ENCODE measurements at regions not wholly inside any gene's neighbourhood (a gene's known extent, or its start where the extent isn't known, plus 50 kb on each side); places are given as distances from the start of the nearest gene placed in this dataset.
A peak's percentile ranks its signal among the peaks of the same experiment; 100 is the strongest.

GRCh38 chr4:22897520-22898108, 204.9 kb downstream of the GBA3 start:
- TF ChIP-seq POLR2A (IDR thresholded peaks at IDR 0.05) (no peak), EP300 (IDR thresholded peaks at IDR 0.05; ENCODE audit: low read depth) (no peak), CTCF (IDR thresholded peaks at IDR 0.05) (peak; percentile 64 to 79 (median 68))

Data from transverse colon (tissue), 3 donors.